ENCODE measurements at regions not wholly inside any gene's neighbourhood (a gene's known extent, or its start where the extent isn't known, plus 50 kb on each side); places are given as distances from the start of the nearest gene placed in this dataset.

GRCh38 chr13:76361868-76362267 lies 524.3 kb downstream of the KCTD12 start:
- Histone ChIP-seq H3K9me3 (no peaks in the 10 kb centered on the region), H3K36me3 (no peaks in the 10 kb centered on the region), H3K27ac (no peak overlapping the region), H3K4me3 (no peak overlapping the region), H3K27me3 (no peaks in the 10 kb centered on the region), H3K4me1 (peaks cover 0 to 4% (median 0%) of the 10 kb centered on the region in 9 donors)
- DNase-seq (no peak), ATAC-seq (peak in 3 of 8 donors; percentile 37 to 63 (median 37))
- TF ChIP-seq CTCF (IDR thresholded peaks at IDR 0.05): no peak
- intact Hi-C loops (cut with DNase I): no loop called here

- Histone ChIP-seq H3K27me3 (no peaks in the 10 kb centered on the region), H3K36me3 (no peaks in the 10 kb centered on the region), H3K4me3 (no peak overlapping the region), H3K27ac (no peak overlapping the region), H3K9me3 (peaks cover 0 to 4% (median 0%) of the 10 kb centered on the region in 11 donors), H3K4me1 (no peaks in the 10 kb centered on the region)
- TF ChIP-seq CTCF (IDR thresholded peaks at IDR 0.05): no peak
- DNase-seq (no peak), ATAC-seq (no peak)
- intact Hi-C loops (cut with DNase I): no loop called here
- WGBS, 2 donors: 75 to 78% methylated on average over 5 of the region's 5 CpGs
These were observed 534.5 kb downstream of the KCTD12 start for GRCh38 chr13:76351541-76352229.

GRCh38 chr13:76350399-76350798 lies 535.8 kb downstream of the KCTD12 start:
- Histone ChIP-seq H3K4me3 (no peak overlapping the region), H3K4me1 (no peaks in the 10 kb centered on the region), H3K36me3 (no peaks in the 10 kb centered on the region), H3K27me3 (no peaks in the 10 kb centered on the region), H3K9me3 (peaks cover 0 to 4% (median 0%) of the 10 kb centered on the region in 11 donors), H3K27ac (no peak overlapping the region)
- intact Hi-C loops (cut with DNase I): no loop called here
- 86% methylated on average over 1 of the region's 1 CpG for WGBS, 2 donors
- TF ChIP-seq CTCF (IDR thresholded peaks at IDR 0.05): no peak
- no peak for ATAC-seq
- DNase-seq: no peak

- Histone ChIP-seq H3K36me3 (no peaks in the 10 kb centered on the region), H3K4me1 (no peaks in the 10 kb centered on the region), H3K27me3 (no peaks in the 10 kb centered on the region), H3K27ac (no peak overlapping the region), H3K9me3 (peaks cover 0 to 4% (median 0%) of the 10 kb centered on the region in 11 donors), H3K4me3 (no peak overlapping the region)
- DNase-seq: no peak
- intact Hi-C loops (cut with DNase I): no loop called here
- no peak for ATAC-seq
- WGBS, 2 donors: 60 to 62% methylated on average over 2 of the region's 2 CpGs
- TF ChIP-seq CTCF (IDR thresholded peaks at IDR 0.05): no peak
These were observed 536.5 kb downstream of the KCTD12 start for GRCh38 chr13:76349700-76350099.
